ENCODE measurements at regions not wholly inside any gene's neighbourhood (a gene's known extent, or its start where the extent isn't known, plus 50 kb on each side); places are given as distances from the start of the nearest gene placed in this dataset.
"Not testable (repeated sequence)": the region's sequence is repeated elsewhere in the genome, so short reads cannot be mapped to it uniquely, and the experiment has no call there.

- no peak for DNase-seq
These were observed 534.6 kb upstream of the BRINP1 start for GRCh38 chr9:119903851-119904250.

DNA sequence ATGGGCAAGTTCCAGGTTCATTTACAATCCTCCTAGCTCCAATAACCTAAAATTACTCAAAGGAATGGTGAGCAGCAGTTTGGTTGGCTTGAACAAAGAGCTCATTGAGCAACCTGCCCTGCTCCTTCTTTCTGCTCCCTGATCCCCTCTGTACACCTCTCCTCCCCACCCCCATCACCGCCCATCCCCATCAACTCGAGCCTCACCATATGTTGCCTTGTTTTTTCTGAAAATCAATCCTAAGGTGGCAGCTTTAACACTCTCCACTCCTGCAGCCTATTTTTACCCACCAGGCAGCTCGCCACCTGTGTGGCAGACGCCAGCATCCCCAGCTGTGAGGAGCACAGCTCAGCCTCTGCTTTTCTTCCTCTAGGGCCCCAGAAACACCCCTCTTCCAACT lies 533.4 kb upstream of the BRINP1 start:
- DNase-seq, result no peak

DNA sequence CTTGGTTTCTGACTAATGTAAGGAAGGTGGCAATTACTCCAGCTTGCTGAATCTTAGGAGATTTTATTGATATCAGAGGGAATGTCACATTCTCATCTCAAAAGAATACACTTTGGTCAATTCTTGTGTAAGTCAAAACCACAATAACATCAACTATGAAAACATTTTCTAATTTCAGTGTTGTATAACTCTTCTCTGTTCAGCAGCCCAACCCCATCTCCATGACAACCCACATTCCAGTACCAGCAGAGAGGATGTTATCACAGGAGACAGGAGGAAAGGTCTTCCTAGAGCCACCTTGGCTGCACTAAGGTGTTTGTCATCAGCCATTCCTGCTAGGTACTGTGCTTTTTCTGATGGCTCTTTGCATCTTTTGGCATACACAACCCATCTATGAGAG lies 529.1 kb upstream of the BRINP1 start:
- no peak for DNase-seq

GRCh38 chr9:119884438-119884837 lies 515.2 kb upstream of the BRINP1 start:
- DNase-seq, result no peak

DNA sequence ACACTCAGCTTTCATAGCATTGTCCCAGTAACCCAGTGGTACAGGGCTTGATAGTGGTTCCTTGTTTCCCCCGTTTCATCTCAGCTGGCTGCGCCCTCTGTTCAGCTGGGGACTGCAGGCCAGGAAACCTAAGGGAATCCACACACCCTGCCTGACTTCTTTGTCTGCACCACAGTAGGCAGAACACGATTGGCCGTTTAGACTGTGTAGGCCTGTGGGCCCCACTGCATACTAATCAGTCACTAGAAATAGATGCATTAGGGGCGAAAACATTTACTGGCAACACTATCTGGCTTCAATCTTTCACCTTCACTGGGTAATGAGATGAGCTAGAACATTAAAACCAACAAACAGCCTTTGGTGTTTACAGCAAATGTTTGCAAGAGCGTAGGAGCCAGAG lies 512.7 kb upstream of the BRINP1 start:
- DNase-seq, result no peak

- DNase-seq, result no peak
These were observed 511.1 kb upstream of the BRINP1 start for GRCh38 chr9:119880361-119880760.

DNA sequence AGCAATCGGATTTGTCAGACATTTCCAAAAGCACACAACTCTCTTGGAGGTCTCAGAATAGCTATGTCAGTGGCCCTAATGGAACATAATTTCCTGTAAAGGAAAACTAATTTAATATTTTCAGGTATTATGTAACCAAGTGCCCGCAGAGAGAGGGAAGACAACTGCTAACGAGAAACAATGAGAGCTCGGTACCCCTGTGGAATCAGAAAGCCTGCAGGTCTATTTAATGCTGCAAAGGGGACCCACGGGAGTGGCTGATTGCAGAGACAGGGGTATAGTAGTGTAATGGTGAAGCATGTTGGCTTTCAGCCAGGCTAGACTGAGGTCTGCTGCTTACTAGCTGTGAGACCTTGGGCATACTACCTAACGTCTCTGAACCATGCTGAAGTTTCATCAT lies 508.1 kb upstream of the BRINP1 start:
- no peak for DNase-seq

GRCh38 chr9:119873877-119874276 lies 504.6 kb upstream of the BRINP1 start:
- no peak for DNase-seq

DNA sequence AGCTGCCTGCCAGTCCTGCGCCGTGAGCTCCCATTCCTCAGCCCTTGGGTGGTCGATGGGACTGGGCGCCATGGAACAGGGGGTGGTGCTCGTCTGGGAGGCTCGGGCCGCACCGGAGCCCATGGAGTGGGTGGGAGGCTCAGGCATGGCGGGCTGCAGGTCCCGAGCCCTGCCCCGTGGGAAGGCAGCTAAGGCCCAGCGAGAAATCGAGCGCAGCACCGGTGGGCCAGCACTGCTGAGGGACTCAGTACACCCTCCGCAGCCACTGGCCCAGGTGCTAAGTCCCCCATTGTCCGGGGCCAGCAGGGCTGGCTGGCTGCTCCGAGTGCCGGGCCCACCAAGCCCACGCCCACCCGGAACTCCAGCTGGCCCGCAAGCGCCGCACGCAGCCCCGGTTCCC lies 501.0 kb upstream of the BRINP1 start:
- DNase-seq, result not testable (repeated sequence)

- peak; percentile 97 for DNase-seq
These were observed 499.5 kb upstream of the BRINP1 start for GRCh38 chr9:119868694-119869093.

DNA sequence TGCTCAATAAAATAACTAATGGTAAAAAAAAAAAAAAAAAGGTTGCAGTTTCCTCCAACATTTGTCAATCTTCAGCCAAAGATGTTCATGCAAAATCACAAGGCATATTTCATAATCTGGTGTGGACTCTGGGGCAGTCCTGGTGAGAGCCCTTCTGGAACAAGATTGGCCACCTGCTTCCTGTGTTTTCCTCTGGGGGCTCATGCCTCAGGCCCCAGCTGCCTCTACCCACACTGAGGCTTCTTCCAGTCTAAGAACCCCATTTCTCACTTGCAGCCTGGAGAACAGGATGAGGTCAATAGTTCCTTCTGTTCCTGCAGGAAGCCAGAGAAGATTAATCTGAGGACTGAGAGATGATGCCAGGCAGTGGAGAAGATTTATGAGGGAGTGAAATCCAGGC lies 492.6 kb upstream of the BRINP1 start:
- DNase-seq, result no peak

DNA sequence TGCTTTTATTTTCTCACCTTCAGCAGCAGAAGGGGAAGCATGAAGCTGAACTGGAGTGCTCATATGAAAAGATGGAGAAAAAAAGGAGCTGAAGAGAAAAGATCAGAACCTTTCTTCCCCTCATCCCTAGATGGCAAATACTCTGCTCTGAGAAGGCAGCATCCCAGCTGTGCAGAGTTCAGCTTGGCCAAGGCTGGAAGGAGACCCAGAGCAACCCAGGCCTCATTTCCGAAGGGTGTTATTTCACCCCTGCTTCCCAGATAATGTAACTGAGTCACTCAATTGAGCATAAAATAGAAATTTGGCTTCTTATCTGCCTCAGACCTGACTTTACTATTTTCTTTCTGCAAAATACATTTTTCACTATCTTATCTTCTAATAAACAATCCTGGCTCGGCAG lies 489.9 kb upstream of the BRINP1 start:
- DNase-seq, result no peak

DNA sequence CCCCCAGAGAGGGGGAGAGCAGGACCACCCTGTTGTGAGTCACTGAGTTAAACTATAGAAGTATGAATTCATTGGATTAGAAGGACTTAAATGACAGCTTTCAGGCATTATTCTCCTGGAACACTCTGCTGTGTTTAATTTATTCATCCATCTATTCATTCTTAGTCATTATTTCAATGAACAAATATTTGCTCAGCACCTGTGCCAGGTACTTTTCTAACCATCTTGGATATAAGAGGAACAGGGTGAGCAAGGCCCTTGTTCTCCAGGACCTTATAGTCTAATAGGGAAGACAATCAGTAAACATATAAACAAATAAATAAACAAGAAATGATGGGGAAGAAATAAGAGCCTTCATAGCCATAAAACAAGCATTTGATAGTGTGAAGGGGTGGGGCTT lies 483.9 kb upstream of the BRINP1 start:
- peak; percentile 73 for DNase-seq

DNA sequence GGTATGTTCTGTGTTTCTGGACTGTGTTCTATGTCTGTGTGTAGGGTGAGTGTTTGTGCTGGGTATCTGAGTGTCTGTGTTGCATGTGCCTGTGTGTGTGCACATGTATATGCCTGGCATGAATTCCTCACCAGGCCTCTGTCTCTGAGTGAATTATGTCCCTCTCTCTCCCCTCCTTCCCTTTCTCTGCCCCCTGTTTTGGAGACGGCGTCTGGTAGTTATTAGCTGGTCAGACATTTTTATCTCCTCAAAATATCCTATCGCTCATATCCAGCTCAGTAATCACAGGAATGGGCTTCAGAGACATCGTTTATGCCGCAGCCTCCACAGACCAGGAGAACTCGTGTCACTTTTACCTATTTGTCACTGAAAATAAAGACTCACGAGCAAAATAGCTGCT lies 483.2 kb upstream of the BRINP1 start:
- DNase-seq, result no peak

DNA sequence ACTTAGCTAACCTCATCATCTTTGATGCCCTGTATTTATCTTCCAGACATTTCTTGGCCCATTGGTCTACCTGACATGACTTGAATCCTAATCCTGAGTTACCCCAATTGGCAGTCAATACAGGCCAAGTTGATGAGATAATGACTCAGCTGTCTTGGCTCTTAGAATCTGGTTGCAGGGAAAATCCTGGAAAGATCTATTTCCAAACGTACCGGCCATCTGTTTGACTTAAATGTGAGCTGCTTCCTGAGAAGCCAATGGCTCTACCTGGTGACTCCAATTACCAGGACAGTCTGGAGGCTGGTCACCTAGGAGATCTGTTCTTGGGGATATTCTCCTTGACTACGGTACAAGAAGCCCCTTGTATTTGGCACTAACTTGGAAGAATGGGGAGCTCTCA lies 475.2 kb upstream of the BRINP1 start:
- no peak for DNase-seq

- DNase-seq, result no peak
These were observed 471.8 kb upstream of the BRINP1 start for GRCh38 chr9:119841016-119841415.

- no peak for DNase-seq
These were observed 470.7 kb upstream of the BRINP1 start for GRCh38 chr9:119839888-119840287.

- no peak for DNase-seq
These were observed 469.0 kb upstream of the BRINP1 start for GRCh38 chr9:119838210-119838609.

GRCh38 chr9:119836036-119836435 lies 466.8 kb upstream of the BRINP1 start:
- no peak for DNase-seq

- no peak for DNase-seq
These were observed 464.9 kb upstream of the BRINP1 start for GRCh38 chr9:119834064-119834620.

DNA sequence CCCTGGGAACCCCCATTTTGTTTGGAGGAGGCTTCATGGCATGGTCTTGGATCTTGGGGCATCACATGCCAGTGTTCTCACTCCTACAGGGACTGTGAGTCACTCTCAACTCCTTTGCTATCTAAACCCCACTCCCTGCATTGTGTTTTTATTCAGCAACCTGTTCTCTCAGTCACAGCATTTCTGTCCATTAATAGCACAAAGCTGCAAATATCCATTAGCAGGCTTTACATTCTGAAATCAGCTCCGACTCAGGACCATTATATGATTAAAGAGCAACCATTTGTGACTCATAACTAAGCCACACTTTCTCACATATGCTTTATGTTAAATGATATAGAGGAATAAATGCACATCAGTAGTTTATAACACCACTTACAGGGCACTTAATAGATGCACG lies 462.1 kb upstream of the BRINP1 start:
- no peak for DNase-seq

DNA sequence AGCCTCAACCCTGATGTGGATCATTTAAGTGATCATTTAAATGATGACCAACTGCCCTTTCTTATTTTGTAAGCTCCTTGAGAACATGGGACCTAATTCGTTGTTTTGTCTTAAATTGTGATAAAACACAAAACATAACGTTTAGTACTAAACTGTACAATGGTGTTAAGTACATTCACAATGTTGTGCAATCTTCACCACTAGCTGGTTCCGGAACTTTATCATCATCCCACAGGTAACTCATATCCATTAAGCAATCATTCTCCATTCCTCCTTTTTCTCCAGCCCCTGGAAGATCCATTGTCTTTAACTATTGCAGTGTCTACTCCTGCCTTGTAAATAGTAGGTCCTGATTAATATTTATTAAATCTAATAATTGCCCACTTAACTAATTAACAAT lies 460.5 kb upstream of the BRINP1 start:
- no peak for DNase-seq

DNA sequence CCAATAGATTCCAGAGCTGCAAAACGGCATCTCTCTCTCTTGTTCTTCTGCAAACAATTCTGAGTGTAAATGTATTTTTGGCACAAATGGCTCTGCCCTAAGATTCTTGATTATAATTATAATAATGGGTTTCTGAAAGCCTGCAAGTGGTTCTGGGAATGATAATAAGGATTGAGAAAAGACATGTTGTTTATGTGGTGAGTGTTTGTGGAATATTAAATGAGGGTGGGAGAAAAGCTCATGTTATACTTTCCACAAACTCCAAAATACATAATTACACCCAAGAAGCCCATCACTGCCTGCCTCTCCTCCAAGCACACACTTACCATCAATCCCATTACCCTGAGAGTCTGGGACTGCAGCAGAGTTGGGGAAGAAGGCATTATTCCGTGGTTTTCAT lies 460.0 kb upstream of the BRINP1 start:
- no peak for DNase-seq

DNA sequence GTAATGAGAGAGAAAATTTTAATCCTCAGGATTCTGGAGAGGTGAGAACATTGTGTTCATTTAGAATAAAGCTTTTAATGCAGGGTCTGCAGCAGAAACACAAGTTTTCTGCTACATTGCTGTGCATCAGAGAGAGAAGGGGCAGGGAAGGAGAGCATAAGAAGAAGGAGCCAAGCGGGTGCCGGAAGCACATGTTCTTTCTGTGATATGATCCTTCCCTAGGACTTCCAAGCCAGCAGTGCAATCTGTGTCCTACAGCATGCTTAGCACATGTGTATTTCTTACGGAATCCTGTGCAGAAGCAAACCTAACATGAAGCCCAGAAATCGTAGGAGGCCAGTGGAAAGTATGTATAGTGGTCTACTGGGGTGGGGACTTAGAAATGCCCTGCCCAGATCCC lies 458.3 kb upstream of the BRINP1 start:
- no peak for DNase-seq

DNA sequence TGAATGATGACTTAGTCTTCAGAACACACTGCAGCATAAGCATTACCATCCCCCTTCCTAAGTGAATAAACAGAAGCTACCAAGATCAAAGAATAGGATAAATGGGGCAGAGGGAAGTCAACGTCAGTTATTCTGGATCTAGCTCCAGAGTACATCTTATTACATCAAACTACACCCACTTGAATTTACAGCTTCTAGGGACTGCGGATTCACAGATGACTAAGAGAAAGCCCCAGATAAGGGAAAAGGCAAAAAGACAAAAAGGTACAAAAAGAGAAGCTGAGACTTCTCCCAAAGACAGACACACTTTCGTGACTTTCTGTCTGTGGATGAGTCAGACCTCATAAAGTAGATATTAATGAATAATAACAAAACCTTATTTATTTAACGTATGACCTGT lies 457.9 kb upstream of the BRINP1 start:
- no peak for DNase-seq

Data from COR-L47 (cell line).